GM10248 (cell line): ENCODE measurements at regions not wholly inside any gene's neighbourhood (a gene's known extent, or its start where the extent isn't known, plus 50 kb on each side); places are given as distances from the start of the nearest gene placed in this dataset.

ENCODE experiments used
- CTCF ChIA-PET: fragments of 300-600 bp; sonication (Branson Sonifier 250); formaldehyde crosslinking; extraction: SDS; loops from one replicate; lab custom pipeline; 2021; ENCODE audit warnings: antibody characterized with exemption; lab: Yijun Ruan, JAX
- POLR2A ChIA-PET: fragments of 350-650 bp; sonication (Branson Sonifier 250); formaldehyde crosslinking; extraction: SDS; loops from one replicate; lab custom pipeline; 2020; ENCODE audit warnings: antibody characterized with exemption; lab: Yijun Ruan, JAX
- DNase-seq: peaks from one replicate; pipeline ENCODE4 v3.0.0; 2012; ENCODE audit errors: extremely low spot score
- CTCF ChIP-seq: IDR thresholded peaks from 2 replicates; pipeline ENCODE4 v1.5.1; 2012; ENCODE audit warnings: mild to moderate bottlenecking, low read depth; ENCODE audit errors: extremely low read depth, missing control alignments, control extremely low read depth

DNA sequence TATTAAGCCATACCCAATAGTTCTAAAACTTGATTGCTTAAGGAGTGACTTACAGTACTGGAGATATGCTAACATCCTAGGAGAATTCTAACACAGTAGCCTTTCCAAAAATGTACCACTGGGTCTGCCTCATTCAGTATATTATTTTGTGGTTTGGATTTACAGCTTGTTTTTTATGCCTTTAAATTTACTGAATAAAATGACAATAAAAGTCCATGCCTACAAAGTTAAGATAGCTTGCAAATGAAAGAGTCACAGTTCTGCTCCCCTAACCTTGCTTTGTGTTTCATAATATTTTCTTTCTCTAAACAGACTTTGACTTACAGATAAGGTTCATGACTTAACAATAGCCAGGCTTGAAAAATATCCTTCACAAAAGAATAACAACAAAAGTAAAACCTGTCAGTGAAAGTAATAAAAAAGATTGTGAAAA, 951.1 kb upstream of the NUDT12 start:
- no peak for TF ChIP-seq CTCF
- ChIA-PET POLR2A (no interaction called here), CTCF (interaction anchor here (1.5 kb wide), 1 partner anchor 15 kb away, joined by 5 read pairs; no protein-coding TSS in a partner anchor)
- no peak for DNase-seq

- TF ChIP-seq CTCF = no peak
- ChIA-PET CTCF (interaction anchor here (1.5 kb wide), 1 partner anchor 16 kb away, joined by 5 read pairs; no protein-coding TSS in a partner anchor), POLR2A (no interaction called here)
- no peak for DNase-seq
These were observed 950.6 kb upstream of the NUDT12 start for GRCh38 chr5:104513121-104513602.

GRCh38 chr5:104512063-104512825, 949.7 kb upstream of the NUDT12 start:
- no peak for DNase-seq
- POLR2A ChIA-PET = no interaction called here
- CTCF ChIA-PET = interaction anchor here (1.5 kb wide), 1 partner anchor 17 kb away, joined by 5 read pairs; no protein-coding TSS in a partner anchor
- no peak for TF ChIP-seq CTCF

DNA sequence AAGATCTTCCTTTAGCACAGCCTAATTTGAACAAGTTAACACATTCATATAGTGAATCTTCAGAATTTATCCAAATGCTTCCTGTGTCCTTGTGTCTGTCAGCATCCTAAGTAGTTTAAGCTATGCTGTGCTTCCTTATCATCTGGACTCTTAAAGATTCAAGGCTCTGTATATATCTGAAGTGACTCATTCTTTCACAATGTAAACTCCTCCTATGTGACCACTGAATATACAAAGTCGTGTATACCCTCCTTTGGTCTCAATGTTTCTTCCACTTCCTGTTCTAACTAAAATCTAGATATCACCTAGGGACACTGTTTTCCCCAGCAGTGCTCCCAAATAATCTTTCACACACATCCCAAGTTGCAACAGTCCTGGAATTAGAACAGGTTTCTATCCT, 935.7 kb upstream of the NUDT12 start:
- no peak for DNase-seq
- TF ChIP-seq CTCF = no peak
- ChIA-PET CTCF (no interaction called here), POLR2A (no interaction called here)

DNA sequence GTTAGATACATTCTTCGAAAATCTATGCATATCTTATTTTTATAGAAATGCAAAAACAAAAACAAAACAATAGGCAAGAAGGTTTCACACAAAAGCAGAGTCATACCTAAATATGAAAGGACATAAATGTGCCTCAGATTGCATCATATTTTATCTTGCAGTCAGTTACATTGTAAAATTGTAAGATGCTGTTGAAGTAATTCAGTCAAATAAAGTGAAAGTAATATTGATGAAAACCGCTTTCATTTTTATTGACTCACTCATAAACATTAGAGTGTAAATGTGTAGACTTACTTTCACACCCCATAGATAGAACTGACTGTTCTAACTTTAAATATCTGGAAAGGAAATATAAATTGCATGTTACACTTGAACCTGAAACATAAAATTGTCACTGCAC, 931.5 kb upstream of the NUDT12 start:
- ChIA-PET POLR2A (no interaction called here), CTCF (no interaction called here)
- no peak for DNase-seq
- no peak for TF ChIP-seq CTCF

- no peak for DNase-seq
- POLR2A ChIA-PET = no interaction called here
- CTCF ChIA-PET = no interaction called here
- TF ChIP-seq CTCF = no peak
These were observed 910.2 kb upstream of the NUDT12 start for GRCh38 chr5:104472811-104473210.
